AG04450 (cell line): ENCODE measurements at regions not wholly inside any gene's neighbourhood (a gene's known extent, or its start where the extent isn't known, plus 50 kb on each side); places are given as distances from the start of the nearest gene placed in this dataset.

ENCODE experiments used
- CTCF ChIA-PET: fragments of 300-600, 350-600 bp; formaldehyde crosslinking; extraction: SDS; loops from one replicate; lab custom pipeline; 2022; ENCODE audit warnings: antibody characterized with exemption, inconsistent platforms; lab: Charles Lee
- POLR2A ChIA-PET: fragments of 350-600 bp; formaldehyde crosslinking; extraction: SDS; loops from one replicate; lab custom pipeline; 2021; ENCODE audit warnings: antibody characterized with exemption, inconsistent platforms; lab: Yijun Ruan, JAX
- DNase-seq: peaks from one replicate; pipeline ENCODE4 v3.0.0-alpha.2; 2011; ENCODE audit warnings: low read depth, low spot score
- H3K27ac ChIP-seq: one replicate; pipeline ENCODE4 v1.5.1; 2012; ENCODE audit warnings: low read depth, low read length, control low read depth
- H3K27me3 ChIP-seq: one replicate; pipeline ENCODE4 v1.6.0; 2012; ENCODE audit warnings: low read length; ENCODE audit not compliant: control insufficient read depth, insufficient read depth
- H3K4me3 ChIP-seq: 2 replicates; pipeline ENCODE4 v1.5.1; 2011; ENCODE audit warnings: mild to moderate bottlenecking, low read depth, low read length, control low read depth
- H3K9me3 ChIP-seq: 2 replicates; pipeline ENCODE4 v1.5.1; 2012; ENCODE audit warnings: low read length; ENCODE audit not compliant: control insufficient read depth, insufficient read depth
- CTCF ChIP-seq: IDR thresholded peaks from 2 replicates; pipeline ENCODE4 v1.5.1; 2011; ENCODE audit warnings: low read depth, low read length, control low read depth, inconsistent platforms

GRCh38 chr6:130765181-130765727 lies 62.0 kb upstream of the SMLR1 start:
- TF ChIP-seq CTCF: no peak

GRCh38 chr6:130766239-130767144 lies 60.7 kb upstream of the SMLR1 start:
- ChIA-PET CTCF (no interaction called here), POLR2A (no interaction called here)
- Histone ChIP-seq H3K4me3 (no peak overlapping the region), H3K27ac (no peak overlapping the region), H3K27me3 (no peaks in the 10 kb centered on the region), H3K9me3 (no peaks in the 10 kb centered on the region)
- no peak for DNase-seq
- no peak for TF ChIP-seq CTCF

More at GRCh38 chr6:130765181-130765727, 62.0 kb upstream of the SMLR1 start:
- no peaks in the 10 kb centered on the region for H3K9me3 ChIP-seq
- H3K4me3 ChIP-seq: no peak overlapping the region
- no peaks in the 10 kb centered on the region for H3K27me3 ChIP-seq
- no peak for DNase-seq
- CTCF ChIA-PET: no interaction called here
- POLR2A ChIA-PET: no interaction called here
- H3K27ac ChIP-seq: no peak overlapping the region

GRCh38 chr6:130769861-130770260 lies 57.3 kb upstream of the SMLR1 start:
- H3K9me3 ChIP-seq: no peaks in the 10 kb centered on the region
- ChIA-PET CTCF (interaction anchor here (0.6 kb wide), 1 partner anchor 10 kb away, joined by 3 read pairs; no protein-coding TSS in a partner anchor), POLR2A (interaction anchor here (0.6 kb wide), 1 partner anchor 688 kb away, joined by 3 read pairs; no protein-coding TSS in a partner anchor)
- no peak overlapping the region for H3K27ac ChIP-seq
- no peak for TF ChIP-seq CTCF
- H3K4me3 ChIP-seq: no peak overlapping the region
- DNase-seq: no peak
- no peaks in the 10 kb centered on the region for H3K27me3 ChIP-seq

- no peak for DNase-seq
- ChIA-PET CTCF (no interaction called here), POLR2A (no interaction called here)
- Histone ChIP-seq H3K9me3 (no peaks in the 10 kb centered on the region), H3K27ac (no peak overlapping the region), H3K27me3 (no peaks in the 10 kb centered on the region), H3K4me3 (no peak overlapping the region)
- no peak for TF ChIP-seq CTCF
These were observed 55.5 kb upstream of the SMLR1 start for GRCh38 chr6:130771741-130772140.

GRCh38 chr6:130773860-130774259 lies 53.3 kb upstream of the SMLR1 start:
- ChIA-PET POLR2A (no interaction called here), CTCF (no interaction called here)
- no peak for TF ChIP-seq CTCF
- DNase-seq: no peak
- H3K4me3 ChIP-seq: no peak overlapping the region
- H3K27ac ChIP-seq: no peak overlapping the region
- no peaks in the 10 kb centered on the region for H3K27me3 ChIP-seq
- H3K9me3 ChIP-seq: no peaks in the 10 kb centered on the region
